ENCODE measurements at regions not wholly inside any gene's neighbourhood (a gene's known extent, or its start where the extent isn't known, plus 50 kb on each side); places are given as distances from the start of the nearest gene placed in this dataset.

DNA sequence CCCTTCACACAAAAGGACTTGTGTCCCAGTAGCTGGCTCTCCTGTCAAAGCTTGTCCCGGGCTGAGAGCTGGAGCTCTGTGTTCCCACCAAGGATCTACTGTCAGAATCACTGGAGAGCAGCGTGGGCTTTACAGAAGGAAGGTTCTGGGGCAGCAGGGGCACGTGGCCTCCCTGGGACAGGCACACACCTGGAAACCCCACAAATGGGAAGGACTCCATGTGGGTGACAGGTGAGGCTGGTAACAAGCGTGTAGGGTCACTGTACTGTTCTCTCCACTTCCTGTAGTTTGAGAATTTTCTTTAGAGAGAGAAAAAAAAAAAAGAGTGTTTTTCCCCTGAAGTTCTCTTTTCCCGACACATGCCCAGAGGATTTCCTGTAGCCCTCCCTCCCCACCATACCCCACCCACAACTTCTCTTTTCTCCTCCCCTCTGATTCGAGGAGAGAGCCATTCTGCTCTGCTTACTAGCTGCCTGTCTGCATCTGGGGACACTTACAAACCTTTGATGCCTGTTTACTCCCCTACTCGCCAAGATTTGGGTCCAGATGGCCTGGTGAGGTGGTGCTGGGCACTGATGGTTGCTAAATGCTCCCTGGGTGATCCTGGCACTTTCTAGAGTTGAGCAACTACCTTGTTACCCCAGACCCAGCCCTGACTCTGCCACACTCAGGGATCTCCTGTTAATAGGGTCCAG lies 84.1 kb upstream of the SIRPA start:
- H2AFZ ChIP-seq (ENCODE audit: low read depth, low read length), result peak overlapping the region; percentile 55
- TF ChIP-seq MYC (IDR thresholded peaks at IDR 0.05; ENCODE audit: low read depth, low read length) (peak; percentile 51), POLR2AphosphoS5 (IDR thresholded peaks at IDR 0.05; ENCODE audit: insufficient read depth, low read depth, low read length) (peak; percentile 33), EZH2 (IDR thresholded peaks at IDR 0.05; ENCODE audit: borderline replicate concordance, low read depth, low read length, severe bottlenecking) (no peak)
- no TSS peak for BruUV-seq (replicated peaks)
- DNase-seq (ENCODE audit: low read depth, low spot score) (peak; percentile 75), FAIRE-seq (peak; percentile 95)
- H3K36me3 ChIP-seq (ENCODE audit: control insufficient read depth in 2 of 2, extremely low read depth in 1 of 2, insufficient read depth in 2 of 2, low read length in 2 of 2), result no peaks in the 10 kb centered on the region
- no peaks in the 10 kb centered on the region for H3K27me3 ChIP-seq (ENCODE audit: control insufficient read depth in 2 of 2, insufficient read depth in 2 of 2, low read length in 2 of 2)
- peaks cover 56% of the 10 kb centered on the region for H3K4me1 ChIP-seq (ENCODE audit: control insufficient read depth, extremely low read depth, insufficient read depth, low read length)
- H3K4me3 ChIP-seq (replicated peaks in 1 of 3; ENCODE audit: insufficient read depth in 1 of 3, low read depth in 1 of 3, low read length in 3 of 3), result no peak overlapping the region
- no peaks in the 10 kb centered on the region for H3K79me2 ChIP-seq (ENCODE audit: control insufficient read depth, insufficient read depth, low read length)
- peak overlapping the region; percentile 79 for H3K27ac ChIP-seq (ENCODE audit: insufficient read depth, low read depth, low read length)
- peak overlapping the region; percentile 15 for H3K4me2 ChIP-seq (ENCODE audit: insufficient read depth, low read length)
- intact Hi-C loops (cut with micrococcal nuclease) (loop anchor here (1.0 to 5.0 kb wide), 3 partner anchors 14 to 1439 kb away; no protein-coding TSS in a partner anchor), dilution Hi-C loops (cut with MboI; ENCODE audit: extremely low pct_ligation_motif_present, low sequenced_read_pairs) (no loop called here)
- H4K20me1 ChIP-seq (replicated peaks; ENCODE audit: control insufficient read depth, extremely low read depth, insufficient read depth, low read length), result no peaks in the 10 kb centered on the region
- H3K9me3 ChIP-seq (replicated peaks; ENCODE audit: control insufficient read depth, insufficient read depth, low read length), result no peaks in the 10 kb centered on the region
- ChIA-PET POLR2A (no interaction called here), CTCF (interaction anchor here (1.2 to 4.5 kb wide), 5 partner anchors 9 to 77 kb away, joined by 3 to 48 read pairs (median 7); no protein-coding TSS in a partner anchor)
- H3K9ac ChIP-seq (replicated peaks; ENCODE audit: extremely low read depth, insufficient read depth, low read length), result peak overlapping the region; percentile 30
- no peaks in the 10 kb centered on the region for H3K9me1 ChIP-seq (replicated peaks; ENCODE audit: control insufficient read depth, extremely low read depth, insufficient read depth, low read length)

DNA sequence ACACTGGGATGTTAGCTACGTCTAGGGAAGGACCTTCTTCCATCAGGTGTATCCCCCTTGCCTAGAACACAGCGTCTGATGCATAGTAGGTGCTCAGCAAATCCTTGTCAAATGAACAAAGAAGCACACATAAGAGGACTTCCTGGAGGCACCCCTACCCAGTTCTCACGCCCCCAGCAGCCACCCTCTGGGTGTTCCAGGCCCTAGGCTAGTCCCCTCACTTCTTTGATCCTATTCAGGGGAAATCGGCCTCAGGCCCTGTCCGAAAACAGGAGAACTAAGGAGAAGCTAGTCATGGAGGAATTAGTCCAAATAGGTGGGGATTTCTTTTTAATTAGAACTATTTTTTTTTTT lies 84.7 kb upstream of the SIRPA start:
- Histone ChIP-seq H3K27me3 (ENCODE audit: control insufficient read depth in 2 of 2, insufficient read depth in 2 of 2, low read length in 2 of 2) (no peaks in the 10 kb centered on the region), H3K4me2 (ENCODE audit: insufficient read depth, low read length) (no peak overlapping the region), H3K9me1 (replicated peaks; ENCODE audit: control insufficient read depth, extremely low read depth, insufficient read depth, low read length) (no peaks in the 10 kb centered on the region), H3K4me3 (replicated peaks in 1 of 3; ENCODE audit: insufficient read depth in 1 of 3, low read depth in 1 of 3, low read length in 3 of 3) (no peak overlapping the region), H3K9ac (replicated peaks; ENCODE audit: extremely low read depth, insufficient read depth, low read length) (peak overlapping the region; percentile 30), H3K27ac (ENCODE audit: insufficient read depth, low read depth, low read length) (peak overlapping the region; percentile 79), H3K79me2 (ENCODE audit: control insufficient read depth, insufficient read depth, low read length) (no peaks in the 10 kb centered on the region), H3K36me3 (ENCODE audit: control insufficient read depth in 2 of 2, extremely low read depth in 1 of 2, insufficient read depth in 2 of 2, low read length in 2 of 2) (no peaks in the 10 kb centered on the region), H2AFZ (ENCODE audit: low read depth, low read length) (no peak overlapping the region), H3K4me1 (ENCODE audit: control insufficient read depth, extremely low read depth, insufficient read depth, low read length) (peaks cover 50% of the 10 kb centered on the region), H3K9me3 (replicated peaks; ENCODE audit: control insufficient read depth, insufficient read depth, low read length) (no peaks in the 10 kb centered on the region), H4K20me1 (replicated peaks; ENCODE audit: control insufficient read depth, extremely low read depth, insufficient read depth, low read length) (no peaks in the 10 kb centered on the region)
- FAIRE-seq (no peak), DNase-seq (ENCODE audit: low read depth, low spot score) (peak; percentile 12)
- ChIA-PET POLR2A (no interaction called here), CTCF (interaction anchor here (0.8 to 4.5 kb wide), 5 partner anchors 8 to 34 kb away, joined by 3 to 48 read pairs (median 7); no protein-coding TSS in a partner anchor)
- dilution Hi-C loops (cut with MboI; ENCODE audit: extremely low pct_ligation_motif_present, low sequenced_read_pairs) (no loop called here), intact Hi-C loops (cut with micrococcal nuclease) (loop anchor here (2.0 to 5.0 kb wide), 2 partner anchors 14 to 1438 kb away; no protein-coding TSS in a partner anchor)
- TF ChIP-seq EZH2 (IDR thresholded peaks at IDR 0.05; ENCODE audit: borderline replicate concordance, low read depth, low read length, severe bottlenecking) (no peak), POLR2AphosphoS5 (IDR thresholded peaks at IDR 0.05; ENCODE audit: insufficient read depth, low read depth, low read length) (no peak), POLR2A (IDR thresholded peaks at IDR 0.05; ENCODE audit: low read depth, low read length) (no peak), JUN (IDR thresholded peaks at IDR 0.05; ENCODE audit: borderline replicate concordance, insufficient read depth, insufficient read length, low read depth) (no peak), MYC (IDR thresholded peaks at IDR 0.05; ENCODE audit: low read depth, low read length) (no peak), GATA2 (IDR thresholded peaks at IDR 0.05; ENCODE audit: insufficient read depth, insufficient read length, low read depth, low read length) (no peak), FOS (IDR thresholded peaks at IDR 0.05; ENCODE audit: borderline replicate concordance, insufficient read depth, low read length) (no peak)
- TF ChIP-seq, protein P1, sequence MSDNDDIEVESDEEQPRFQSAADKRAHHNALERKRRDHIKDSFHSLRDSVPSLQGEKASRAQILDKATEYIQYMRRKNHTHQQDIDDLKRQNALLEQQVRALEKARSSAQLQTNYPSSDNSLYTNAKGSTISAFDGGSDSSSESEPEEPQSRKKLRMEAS (IDR thresholded peaks at IDR 0.05; ENCODE audit: insufficient read depth, insufficient read length), result no peak
- BruUV-seq (replicated peaks), result TSS peak; percentile 14

Measured in endothelial cell of umbilical vein (primary cell).